Amniotic stem cell (primary cell): ENCODE measurements at regions not wholly inside any gene's neighbourhood (a gene's known extent, or its start where the extent isn't known, plus 50 kb on each side); places are given as distances from the start of the nearest gene placed in this dataset.
A peak's percentile ranks its signal among the peaks of the same experiment; 100 is the strongest.
"Not testable (repeated sequence)": the region's sequence is repeated elsewhere in the genome, so short reads cannot be mapped to it uniquely, and the experiment has no call there.

Experiments
- DNase-seq: peaks from one replicate; lab custom pipeline; 2025; lab: John Stamatoyannopoulos, UW

DNA sequence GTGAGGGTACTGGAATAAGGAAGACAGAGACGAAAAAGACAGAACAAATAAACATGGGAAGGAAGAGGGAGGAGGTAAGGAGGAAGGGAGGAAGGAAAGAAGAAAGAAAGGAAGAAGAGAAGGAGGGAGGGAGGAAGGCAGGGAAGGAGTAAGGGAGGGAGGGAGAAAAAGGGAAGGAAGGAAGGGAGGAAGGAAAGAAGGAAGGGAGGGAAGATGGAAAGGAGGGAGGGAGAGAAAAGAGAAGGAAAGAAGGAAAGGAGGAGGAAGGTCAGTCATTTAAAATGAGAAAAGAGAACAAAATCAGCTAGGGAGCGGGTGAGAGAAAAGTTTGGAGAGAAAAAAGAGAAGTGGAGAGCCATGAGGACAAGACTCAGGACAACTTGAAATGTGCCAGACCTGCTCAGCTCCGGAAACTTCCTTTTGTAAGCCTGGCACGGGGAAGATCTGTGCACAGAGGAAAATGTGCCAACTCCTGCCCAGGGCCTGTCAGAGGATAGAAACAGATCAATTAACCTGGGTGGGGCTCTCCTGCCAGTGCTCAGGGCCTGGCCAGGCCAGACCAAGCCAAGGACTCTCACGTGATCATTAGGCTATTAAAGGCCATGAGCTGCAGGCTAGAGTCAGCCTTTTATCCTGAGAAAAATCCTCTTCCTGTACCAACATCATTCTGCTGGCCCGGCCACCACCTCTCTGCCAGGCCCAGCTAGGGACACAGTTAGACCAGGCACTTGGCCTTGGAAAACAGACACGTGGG lies 50.1 kb upstream of the BCL6 start:
- DNase-seq: no peak

DNA sequence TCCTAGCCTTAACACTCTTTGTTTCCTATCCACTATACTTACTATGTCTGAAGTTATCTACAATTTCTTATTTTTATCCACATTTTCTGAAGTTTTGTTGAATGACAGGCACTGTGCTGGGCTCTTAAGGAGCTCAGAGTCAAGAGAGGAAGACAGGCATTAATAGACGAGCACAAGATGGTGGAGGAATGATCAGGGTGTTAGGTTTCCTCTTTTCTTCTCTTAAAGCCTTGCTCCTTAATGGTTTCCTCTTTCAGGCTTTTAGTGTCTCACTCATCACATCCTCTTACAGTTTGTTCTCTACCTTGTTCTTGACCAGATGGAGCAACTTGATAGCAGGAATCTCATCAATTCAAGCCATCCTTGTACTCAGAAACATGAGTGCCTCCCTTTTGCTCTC lies 52.9 kb upstream of the BCL6 start:
- no peak for DNase-seq

DNA sequence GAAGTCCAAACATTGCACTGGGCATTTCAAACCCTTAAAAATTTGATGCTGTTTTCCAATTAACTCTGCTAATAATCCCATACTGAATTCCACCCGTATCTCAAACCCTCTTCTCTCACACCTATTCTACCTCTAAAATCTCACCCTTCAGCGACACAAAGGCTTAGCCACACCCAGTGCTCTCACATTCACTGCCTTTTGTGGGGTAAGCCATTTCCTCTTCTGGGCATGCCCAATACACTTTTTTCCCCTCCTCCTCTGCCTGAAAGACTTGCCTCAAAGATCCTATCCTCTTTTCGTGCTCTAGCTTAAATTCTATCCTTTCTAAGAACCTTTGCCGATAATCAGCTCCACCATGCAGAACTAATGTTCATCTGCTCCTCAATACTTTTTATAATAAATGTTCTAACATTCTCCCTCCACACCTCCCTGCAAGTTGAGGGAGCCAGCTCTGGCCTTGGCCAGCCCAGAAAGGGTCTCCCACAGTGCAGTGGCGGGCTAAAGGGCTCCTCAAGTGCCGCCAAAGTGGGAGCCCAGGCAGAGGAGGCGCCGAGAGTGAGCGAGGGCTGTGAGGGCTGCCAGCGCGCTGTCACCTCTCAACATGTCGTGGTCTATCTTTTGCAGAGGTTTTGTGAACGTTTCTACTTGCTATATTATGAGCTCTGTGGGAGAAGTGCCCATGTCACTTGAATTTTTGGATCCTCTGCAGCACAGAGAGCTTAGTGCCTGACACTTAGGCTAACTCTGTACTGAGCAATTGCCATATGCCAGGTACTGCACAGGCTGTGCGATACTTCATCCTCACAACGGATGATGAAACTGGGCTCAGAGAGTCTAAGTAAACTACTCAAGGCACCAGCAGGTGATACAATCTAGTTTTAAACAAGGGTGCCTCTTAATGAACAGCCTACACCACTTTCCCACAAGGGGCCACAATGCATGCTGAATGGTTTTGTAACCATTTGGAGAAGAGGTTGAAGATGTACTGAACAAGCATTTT lies 53.6 kb upstream of the BCL6 start:
- no peak for DNase-seq

DNA sequence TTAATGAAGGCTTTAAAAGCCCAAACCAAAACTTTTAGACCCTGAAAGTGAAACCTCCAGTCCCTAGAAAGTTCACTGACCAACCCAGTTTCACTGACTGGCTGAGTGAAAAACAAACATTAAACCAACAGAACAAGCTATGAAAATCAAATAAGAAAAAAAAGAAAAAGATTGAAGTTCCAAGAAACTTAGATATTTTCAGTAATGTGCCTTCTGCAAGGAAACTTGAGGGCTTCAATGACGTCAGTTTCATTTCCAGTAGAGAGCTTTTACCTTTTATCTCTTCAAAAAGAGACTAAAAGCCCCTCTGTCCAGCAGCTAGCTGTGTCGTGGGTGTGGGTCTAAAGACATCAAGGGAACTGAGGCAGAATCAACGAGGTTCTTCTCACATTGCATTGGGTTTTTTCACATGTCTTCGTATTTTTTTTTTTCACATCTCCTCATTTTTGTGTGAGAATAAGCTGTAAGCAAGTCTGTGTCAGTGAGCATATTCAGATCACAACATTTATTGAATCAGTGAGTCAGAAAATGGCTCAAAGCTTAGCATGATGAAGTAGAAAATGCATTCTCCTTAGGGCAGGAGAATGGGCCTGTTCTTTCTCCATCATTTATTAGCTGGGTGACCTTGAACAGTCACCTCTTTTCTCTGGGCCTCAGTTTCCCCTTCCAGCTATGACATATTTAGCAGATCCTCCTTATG lies 54.8 kb upstream of the BCL6 start:
- no peak for DNase-seq

DNA sequence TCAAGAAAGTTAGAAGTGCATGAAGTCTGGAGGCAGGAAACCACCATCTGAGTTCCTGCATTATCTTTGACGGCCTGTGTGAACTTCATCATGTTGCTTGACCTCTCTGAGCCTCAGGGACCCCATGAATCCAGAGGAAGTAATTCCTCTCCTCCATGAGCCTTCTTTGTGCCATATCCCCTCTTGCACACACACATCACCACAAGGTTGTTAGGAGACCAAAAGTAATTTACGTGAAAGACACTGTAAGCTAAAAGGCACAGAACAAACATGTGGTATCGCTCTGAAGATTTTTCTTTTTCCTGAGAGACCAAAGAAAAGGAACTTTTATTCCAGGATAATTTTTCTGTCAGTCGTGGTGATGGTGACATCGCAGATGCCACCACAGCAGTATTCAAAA lies 55.9 kb upstream of the BCL6 start:
- DNase-seq: no peak

DNA sequence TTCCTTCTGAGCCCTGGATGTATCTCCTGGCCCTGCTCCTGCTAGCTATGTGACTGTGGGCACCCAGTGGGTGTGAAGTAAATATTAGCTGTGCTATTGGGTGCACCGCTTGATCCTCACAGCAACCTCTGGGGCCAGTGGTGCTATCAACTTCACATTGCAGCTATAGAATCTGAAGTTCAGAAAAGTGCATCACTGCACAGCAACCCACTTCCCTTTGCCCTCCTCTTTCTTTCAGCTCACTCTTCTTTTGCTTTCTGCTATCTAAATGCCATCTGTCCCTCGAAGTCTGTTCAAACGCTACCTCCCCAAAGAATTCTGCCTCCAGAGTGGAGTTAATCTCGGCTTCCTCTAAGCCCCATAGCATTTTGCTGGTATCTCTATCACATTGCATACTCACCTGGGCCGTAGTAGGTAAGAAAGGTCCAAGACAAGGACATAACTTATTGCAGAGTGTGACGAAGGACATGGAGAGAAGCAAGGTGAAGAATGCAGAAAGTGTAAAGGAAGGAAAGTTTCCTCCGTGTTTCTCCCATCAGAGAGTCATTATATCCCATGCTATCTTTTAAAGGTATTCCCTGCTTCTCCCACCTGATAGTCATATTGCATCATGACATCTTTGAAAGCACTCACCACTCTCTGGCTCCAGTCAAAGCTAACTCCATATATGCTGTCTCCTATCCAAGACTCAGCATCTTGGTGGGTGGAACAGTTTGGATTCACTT lies 57.1 kb upstream of the BCL6 start:
- DNase-seq: no peak

DNA sequence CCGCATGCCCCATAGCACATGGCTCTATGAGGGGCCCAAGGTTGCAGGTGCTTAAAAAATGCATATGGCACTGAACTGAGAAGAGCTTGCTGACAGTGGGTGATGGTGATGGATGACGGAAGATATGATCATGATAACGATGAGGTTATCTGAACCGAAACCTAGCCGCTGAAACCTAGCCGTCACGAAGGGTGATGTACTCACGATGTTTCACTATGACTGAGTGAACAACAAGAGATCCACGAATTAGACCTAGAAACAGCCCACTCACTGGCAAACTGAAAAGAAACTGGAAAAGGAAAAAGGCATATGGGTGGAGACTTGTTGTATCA lies 57.6 kb upstream of the BCL6 start:
- DNase-seq: no peak

DNA sequence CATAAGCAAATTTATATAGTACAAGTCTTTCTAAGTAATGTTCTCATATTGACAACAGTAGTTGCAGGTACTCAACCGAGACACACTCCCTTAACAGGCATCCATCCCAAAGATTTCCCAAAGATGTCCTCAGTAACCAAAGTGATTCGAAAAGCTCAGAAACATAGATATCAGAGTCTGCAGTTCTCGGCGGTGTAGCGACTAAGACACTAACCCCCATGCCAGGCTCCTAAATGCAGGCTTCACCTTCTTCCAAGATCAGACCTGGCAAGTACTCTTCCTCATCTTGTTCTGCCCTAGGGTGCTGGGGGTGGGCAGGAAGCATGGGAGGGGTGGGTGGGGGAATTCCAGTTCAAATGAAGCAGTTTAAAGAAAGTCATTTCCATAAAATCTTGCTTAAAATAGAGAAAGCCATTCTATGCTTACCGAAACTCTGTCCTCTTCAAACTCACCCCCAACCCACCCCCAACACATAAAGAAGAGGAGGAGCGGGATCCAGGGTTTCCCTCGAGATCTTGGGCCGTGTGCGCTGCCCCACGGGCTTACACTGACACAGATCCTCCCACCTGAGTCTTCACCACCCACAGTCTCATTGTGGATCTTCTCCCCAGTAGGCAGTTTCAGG lies 59.0 kb upstream of the BCL6 start:
- no peak for DNase-seq

DNA sequence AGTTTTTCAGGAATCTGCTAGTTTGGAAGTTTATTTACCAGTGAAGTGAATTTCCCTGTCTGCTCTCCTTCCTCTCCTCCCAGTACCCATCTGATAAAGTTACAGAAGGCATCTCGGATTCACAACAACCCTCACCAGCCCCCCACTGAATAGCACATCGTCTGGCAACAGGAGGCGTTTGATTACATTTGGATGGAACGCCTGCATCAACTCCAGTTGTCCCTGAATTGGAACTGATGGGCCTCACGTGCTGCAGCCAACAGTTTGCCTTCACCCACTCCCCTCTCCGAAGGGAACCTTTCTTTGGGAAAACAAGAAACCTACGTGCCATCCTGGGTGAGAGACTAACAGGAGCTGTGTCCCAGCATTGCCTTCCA lies 59.5 kb upstream of the BCL6 start:
- DNase-seq: no peak

DNA sequence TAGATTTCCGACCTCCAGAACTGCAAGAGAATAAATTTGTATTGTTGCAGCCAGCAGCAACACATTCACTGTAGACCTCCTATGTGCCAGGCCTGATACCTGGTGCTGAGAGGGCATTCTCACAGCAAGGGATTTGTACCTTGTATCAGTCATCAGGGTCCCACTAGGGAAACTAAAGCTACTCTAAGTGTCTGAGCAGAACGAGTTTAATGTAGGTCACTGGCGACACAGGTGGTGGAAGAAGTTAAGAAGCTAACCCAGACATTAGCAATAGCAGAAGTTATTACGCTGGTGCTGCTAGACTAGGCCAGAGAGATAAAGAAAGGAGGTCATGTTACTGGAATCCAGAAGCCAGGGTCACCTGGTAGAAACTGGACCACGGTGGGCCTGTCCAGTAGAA lies 60.5 kb upstream of the BCL6 start:
- DNase-seq: no peak

DNA sequence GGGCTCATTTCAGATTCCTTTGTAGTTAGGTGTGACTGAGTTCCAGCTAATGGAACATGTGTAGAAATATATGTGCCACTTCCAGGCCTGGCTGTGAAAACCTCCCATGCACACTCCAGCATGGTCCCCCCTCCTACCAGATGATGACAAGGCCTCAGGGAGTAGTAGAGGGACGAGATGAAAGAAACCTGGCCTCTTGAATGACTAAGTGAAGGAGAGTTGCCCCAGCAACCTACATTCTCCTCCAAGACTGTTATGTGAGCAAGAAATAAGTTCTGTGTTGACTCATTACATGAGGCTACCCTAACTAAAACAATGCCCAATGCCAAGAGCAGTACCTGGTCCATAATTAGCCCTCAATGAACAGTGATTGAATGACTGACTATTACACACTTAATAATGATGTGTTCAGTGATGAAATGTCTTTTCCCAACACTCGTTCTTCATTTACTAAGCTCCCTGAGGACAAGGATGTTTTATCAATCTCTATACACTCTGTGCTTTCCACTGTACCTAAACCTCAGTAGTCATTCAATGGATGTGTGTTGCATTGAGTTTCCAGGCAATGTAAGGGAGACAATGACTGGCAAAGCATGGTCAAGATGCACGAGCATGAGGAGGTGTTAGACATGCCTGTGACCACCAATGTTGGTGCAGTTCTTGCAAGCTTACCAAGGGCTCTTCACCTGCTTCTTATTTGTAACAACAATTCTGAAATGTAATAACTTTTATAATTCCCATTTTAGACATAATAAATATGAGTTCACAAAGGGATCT lies 62.0 kb upstream of the BCL6 start:
- no peak for DNase-seq

DNA sequence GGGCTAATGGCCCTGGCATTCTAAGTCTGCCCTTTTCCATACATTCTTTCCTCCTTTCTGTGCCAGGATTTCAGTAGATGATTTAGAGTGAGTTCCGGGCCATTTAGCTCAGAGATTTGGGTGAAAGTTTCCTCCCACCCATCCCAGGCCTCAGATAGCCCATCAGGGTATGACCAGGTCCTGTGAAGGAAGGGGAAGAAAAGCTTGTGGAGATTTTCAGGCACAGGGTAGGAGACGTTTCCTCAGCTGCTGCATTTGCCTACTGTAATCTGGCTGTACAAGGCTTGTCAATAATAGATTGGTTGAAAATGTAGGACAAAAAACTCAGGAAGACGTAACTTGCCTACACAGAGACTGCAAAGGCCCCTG lies 63.2 kb upstream of the BCL6 start:
- no peak for DNase-seq

DNA sequence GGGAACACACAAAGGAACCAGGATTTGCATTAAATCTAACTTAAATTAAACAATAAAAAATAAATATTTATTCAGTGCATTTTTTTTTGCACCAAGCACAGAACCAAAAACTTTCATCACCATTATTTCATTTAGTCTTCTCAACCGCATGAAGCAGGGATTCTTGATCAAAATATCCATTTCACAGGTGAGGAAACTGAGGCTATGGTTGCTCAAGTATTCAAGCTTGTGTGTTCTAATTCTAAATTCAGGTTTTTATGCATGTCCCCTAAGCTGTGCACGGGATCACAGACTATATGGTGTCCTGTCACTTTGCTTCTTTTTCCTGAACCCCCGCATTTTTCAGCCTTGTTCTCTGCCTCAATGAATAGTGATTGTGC lies 64.3 kb upstream of the BCL6 start:
- DNase-seq: no peak

DNA sequence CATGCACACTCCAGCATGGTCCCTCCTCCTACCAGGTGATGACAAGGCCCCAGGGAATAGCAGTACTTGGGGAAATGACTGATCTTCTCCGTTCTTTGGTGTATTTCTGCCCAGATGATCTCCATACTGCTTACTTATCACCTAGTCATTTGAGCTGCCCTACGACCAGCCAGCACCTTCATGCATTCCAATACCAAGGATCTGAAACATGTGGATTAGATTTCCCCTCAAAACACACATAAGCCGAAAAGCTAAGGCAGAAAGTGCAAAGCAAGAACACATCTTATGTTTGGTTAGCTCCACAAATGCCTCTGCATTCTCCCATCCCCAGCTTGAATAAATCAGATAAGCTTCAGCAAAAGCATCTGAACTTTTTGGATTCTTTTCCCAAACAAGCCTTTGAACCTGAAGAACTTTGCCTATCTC lies 64.8 kb upstream of the BCL6 start:
- DNase-seq: no peak

DNA sequence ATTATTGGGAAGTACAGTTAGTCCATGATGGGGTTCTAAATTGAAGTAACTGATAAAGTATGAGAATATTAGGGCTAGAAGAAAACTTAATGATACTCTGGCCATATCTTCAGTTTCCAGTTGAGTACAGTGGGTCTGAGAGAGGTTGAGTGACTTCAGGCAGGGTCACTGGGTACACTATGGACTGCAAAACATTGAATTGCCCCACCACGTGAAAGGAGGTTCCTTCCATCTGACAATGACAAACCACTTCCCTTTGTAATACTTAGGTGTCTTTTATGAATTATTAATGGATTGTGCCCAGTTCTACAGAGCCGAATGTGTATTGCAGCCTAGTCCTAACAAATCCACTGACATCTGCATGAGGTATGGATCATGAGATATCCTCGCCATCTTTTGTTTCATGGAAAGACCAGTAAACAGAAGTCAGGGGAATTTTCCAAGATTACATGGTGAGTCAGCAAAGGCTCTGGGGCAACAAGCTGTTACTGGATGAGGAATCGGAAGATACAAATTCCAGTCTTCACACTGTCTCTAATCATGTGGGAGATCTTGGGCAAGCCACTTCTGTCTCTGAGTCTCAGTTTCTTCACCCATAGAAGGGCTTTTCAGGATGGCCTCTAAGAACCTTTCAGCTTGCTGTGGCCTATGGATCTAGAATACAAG lies 66.5 kb upstream of the BCL6 start:
- peak; percentile 26 for DNase-seq

DNA sequence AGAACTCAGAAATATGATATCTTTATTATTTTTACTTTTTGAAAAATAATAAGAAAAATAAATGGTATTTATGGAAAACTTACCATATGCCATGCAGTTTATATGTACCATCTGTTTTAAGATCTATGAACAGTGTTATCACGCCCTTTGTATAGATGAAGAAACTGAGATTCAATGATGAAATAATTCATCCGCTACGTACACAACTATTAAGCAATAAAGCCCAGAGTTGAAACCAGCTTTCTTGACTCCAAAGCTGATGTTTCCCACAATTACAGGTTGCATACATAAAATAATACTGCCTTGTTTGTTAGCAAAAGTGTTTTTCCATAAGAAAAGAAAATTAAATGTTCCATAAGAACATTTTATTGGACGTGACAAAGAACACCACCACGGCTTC lies 67.2 kb upstream of the BCL6 start:
- no peak for DNase-seq

DNA sequence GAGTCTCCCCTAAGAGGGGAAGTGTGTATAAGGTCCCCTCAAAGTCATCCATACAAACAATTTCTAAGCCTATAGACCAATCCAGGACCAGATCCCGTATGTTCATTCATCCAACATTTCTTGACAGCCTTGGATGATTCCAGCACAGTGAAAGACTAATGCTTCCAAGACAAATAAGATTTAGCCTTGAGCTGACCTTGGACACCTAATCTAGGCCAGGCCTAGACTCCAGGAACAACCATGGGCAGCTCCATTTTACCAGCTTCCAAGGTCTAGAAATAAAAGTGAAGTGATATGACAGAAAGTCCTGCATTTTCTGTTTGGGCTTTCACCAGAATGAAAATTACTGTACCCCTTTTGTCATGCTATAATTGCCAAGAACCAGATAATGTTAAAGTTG lies 67.9 kb upstream of the BCL6 start:
- no peak for DNase-seq

DNA sequence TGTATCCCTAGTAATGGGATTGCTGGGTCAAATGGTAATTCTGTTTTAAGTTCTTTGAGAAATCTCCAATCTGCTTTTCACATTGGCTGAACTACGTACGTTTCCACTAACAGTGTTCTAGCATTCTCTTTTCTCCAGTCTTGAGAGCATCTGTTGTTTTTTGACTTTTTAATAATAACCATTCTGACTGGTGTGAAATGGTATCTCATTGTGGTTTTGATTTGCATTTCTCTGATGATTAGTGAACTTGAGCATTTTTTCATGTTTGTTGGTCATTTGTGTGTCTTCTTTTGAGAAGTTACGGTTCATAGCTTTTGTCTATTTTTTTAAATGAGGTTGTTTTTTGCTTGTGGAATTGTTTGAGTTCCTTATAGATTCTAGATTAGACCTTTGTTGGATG lies 72.5 kb upstream of the BCL6 start:
- DNase-seq: not testable (repeated sequence)

DNA sequence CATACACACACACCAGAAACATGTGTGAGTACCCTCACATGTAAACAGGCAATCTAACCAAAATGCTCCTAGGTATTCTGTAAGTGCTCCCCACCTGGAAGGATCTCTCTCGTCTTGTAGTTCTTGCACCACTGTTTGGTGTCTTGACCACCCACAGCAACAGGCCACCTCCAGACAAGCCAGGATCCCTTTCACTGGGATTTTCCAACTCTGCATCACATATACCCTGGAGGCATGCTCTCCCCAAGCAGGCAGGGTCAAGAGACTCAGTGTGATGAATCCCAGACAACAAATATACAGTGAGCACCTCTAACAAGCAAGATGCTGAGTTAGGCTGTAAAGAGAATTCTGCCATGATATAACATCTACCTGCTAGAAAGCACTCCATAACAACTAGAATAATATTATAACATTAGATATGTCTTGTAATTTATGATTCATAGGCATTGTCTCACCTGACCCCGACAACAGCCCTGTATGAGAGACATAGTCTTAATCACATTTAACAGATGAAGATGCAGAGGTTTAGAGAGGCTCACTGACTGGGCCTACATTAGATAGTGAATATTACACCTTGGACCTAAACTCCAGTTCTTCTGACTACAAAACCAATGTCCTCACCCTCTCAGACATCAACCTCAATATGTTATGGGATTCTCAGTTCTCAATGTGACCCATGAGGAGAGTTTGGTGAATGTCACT lies 76.5 kb upstream of the BCL6 start:
- no peak for DNase-seq

DNA sequence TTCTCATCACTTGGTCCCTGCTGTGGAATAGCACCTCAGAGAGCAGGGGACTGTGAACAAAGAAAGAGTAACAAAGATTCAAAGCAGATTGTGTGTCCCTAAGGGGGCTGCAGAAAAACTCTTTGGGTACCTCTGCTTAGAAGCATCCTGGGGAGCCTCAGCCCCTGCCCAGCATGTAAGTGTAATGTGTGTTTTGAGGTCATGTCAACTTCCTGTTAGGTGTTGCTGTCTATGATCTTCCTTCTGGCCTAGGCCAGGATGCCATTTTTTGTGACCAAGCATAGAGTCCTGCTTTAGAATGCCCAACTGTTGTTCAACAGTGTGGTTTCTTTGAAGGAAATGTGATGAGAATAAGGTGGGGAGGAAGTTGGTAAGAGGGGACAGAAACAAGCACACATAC lies 77.1 kb upstream of the BCL6 start:
- DNase-seq: no peak
